GM21723 (cell line): ENCODE measurements at regions not wholly inside any gene's neighbourhood (a gene's known extent, or its start where the extent isn't known, plus 50 kb on each side); places are given as distances from the start of the nearest gene placed in this dataset.
"Not testable (repeated sequence)": the region's sequence is repeated elsewhere in the genome, so short reads cannot be mapped to it uniquely, and the experiment has no call there.

Experiments
- ATAC-seq: cut with Tn5 transposase; IDR thresholded peaks from one replicate; pipeline ENCODE4 v1.9.1; 2021; ENCODE audit warnings: mild to moderate bottlenecking, moderate library complexity; ENCODE audit not compliant: unreplicated experiment

- not testable (repeated sequence) for ATAC-seq
These were observed 51.2 kb upstream of the MB21D2 start for GRCh38 chr3:192968901-192969300.

DNA sequence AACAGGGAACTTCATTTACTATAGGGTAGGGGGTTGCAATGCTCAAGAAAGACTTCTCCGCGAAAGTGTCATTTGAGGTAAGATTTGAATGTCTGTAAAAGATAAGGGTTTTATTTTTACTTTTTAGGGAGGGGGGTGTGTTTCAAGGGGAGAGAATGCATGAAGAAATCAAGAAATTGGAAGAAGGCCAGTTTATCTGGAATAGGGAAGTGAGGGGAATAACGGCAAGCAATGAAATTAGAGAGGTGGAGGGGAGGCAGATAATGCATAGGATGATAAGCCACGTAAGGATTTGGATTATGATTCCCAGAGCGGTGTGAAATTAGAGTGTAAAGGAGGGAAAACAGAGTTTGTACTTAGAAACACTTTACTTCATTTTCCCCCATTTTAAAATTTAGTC, 63.0 kb upstream of the MB21D2 start:
- ATAC-seq, result no peak

GRCh38 chr3:192986379-192986778, 68.7 kb upstream of the MB21D2 start:
- no peak for ATAC-seq

DNA sequence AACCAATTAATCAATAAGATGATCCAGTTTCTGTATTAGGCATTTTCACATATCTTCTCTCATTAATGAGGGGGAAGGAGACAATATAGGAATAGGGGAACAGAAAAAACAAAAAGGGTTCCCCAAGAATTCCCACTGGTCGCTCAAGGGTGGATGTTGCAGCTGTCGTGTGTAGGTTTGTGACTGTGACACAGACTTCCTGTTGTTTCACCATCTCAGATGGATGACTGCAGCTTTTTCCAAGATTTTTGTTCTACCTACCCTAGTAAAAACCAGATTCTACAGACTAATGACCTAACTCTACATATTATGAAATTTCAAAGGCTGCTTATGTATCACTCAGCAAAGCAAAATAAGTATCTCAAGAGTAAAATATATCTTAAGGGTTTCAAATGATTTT, 73.7 kb upstream of the MB21D2 start:
- ATAC-seq, result no peak

- no peak for ATAC-seq
These were observed 74.7 kb upstream of the MB21D2 start for GRCh38 chr3:192992361-192992760.

DNA sequence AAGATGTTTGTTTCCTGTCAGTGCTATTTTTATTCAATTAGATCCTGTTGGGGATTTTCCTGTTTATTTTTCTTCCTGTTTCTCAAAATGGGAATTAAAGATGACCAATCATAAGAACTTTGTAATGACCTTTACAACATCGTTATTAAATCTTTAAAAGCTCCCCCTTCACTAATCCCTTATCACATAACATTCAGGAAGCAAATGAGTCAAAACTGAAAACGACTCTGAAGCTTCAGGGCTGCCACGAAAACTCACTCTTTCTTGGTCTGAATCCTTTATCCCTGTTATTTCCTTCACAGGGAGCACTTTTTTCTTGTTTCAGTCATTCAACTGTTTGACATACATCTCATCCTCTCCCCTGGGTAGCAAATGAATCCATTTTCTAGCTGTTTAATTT, 75.8 kb upstream of the MB21D2 start:
- no peak for ATAC-seq

DNA sequence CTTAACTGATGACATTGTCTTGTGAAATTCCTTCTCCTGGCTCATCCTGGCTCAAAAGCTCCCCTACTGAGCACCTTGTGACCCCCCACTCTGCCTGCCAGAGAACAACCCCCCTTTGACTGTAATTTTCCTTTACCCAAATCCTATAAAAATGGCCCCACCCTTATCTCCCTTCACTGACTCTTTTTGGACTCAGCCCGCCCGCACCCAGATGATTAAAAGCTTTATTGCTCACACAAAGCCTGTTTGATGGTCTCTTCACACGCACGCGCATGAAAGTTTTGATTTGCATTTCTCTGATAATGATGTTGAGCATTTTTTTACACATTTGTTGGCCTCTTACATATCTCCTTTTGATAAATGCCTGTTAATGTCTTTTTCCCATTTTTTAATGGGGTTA, 83.5 kb upstream of the MB21D2 start:
- ATAC-seq, result not testable (repeated sequence)

DNA sequence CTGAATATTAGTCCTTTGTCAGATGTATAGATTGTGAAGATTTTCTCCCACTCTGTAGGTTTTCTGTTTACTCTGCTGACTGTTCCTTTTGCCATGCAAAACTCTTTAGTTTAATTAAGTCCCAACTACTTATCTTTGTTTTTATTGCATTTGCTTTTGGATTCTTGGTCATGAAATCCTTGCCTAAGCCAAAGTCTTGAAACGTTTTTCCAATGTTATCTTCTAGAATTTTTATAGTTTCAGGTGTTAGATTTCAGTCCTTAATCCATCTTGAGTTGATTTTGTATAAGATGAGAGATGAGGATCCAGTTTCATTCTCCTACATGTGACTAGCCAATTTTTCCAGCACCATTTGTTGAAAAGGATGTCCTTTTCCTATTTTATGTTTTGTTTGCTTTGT, 86.0 kb upstream of the MB21D2 start:
- ATAC-seq, result not testable (repeated sequence)

DNA sequence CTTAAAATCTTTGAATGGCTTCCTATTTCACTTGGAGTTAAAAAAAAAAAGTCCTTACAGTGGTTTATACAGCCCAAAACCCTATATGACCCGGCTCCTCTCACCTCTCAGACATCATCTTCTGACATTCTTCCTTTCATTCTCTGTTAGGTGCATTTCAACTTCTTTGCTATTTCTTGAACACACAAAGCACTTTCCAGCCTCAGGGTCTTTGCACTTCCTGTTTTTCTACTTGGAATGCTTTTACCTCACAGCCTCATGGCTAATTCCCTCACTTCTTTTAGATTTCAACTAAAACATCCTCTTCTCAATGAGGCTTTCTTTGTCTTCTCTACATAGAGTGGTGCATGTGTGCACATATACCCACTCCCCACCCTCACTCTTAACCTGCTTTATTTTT, 91.0 kb upstream of the MB21D2 start:
- no peak for ATAC-seq

GRCh38 chr3:193010191-193010590, 92.5 kb upstream of the MB21D2 start:
- ATAC-seq, result no peak

- no peak for ATAC-seq
These were observed 94.3 kb upstream of the MB21D2 start for GRCh38 chr3:193011958-193012357.

GRCh38 chr3:193014902-193015301, 97.2 kb upstream of the MB21D2 start:
- ATAC-seq, result no peak

GRCh38 chr3:193016437-193016901, 98.8 kb upstream of the MB21D2 start:
- no peak for ATAC-seq

DNA sequence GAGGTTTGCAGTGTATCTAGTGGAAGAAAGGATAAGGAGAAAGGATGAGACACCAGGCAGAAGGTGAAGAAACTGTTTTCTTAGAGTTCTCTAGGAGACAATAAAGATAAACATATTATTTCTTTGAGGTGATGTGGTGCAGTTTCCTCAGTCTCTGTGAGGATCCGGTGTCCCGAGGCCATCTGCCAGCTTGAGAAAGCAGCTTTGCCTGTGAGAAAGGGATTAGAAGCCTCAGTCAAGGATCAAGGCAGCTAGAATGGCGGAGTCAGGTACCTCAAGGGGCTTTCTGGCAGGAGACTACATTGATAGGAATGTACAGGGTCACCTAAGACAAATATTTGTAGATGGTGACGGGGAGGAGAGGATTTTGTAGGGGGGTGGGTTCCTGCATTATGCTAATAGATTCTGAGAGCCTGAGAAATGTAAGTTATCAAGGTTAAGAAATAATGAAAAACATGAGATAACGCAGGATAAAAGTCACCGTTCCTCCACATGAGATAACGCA, 103.9 kb upstream of the MB21D2 start:
- no peak for ATAC-seq

GRCh38 chr3:193023218-193023617, 105.6 kb upstream of the MB21D2 start:
- ATAC-seq, result no peak

DNA sequence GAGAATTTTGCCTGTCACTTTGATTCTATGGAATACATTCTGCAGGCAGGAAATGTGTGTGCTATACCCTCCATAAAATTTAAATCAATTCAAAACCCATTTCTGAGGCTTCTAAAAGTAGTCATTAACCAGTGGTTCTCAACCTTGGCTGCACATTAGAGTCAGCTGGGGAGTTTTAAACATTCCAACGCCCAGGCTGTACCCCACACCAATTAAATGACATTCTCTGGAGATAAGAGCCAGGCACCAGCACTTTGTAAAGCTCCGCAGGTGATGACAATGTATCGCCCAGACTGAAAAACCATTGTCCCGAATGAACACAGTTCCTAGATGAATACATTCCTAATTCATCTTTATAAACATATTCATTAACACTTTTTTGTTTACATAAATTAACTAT, 110.6 kb upstream of the MB21D2 start:
- ATAC-seq, result no peak

DNA sequence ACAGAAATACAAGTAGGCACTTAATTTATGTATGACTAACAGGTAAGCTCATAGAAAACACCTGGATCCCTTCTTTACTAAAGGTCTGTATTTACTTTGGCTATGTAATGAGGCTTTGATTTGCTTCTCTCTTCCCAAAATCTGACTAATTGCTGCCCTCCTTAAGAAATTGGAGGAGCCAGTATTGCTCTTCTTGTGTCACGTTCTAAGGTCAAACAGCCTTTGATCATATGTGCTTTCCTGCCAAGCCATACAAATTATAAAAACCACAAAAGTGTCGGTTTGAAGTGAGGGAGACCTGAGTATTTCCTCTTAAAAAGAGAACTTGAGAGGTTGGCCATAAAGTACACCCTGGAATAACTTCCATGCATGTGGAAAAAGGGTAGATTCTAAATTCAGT, 112.1 kb upstream of the MB21D2 start:
- ATAC-seq, result no peak

DNA sequence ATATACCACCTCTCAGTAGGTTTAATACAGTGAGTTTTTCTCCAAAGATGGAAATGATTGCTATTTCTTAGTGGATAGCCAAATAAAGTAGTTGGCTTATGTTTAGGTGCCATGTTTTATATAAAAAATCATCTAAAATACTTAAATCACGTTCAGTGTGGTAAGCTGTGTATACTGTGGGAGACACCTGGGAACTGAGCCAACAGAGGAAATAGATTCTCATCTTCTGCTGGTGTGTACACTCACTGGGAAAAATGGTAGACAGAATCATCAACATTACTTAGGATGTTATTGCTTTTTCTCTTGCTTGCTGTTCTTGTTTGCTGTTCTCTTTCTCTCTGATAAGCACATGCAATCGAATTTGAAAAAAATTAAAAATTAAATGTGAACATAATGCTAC, 112.6 kb upstream of the MB21D2 start:
- no peak for ATAC-seq

- ATAC-seq, result no peak
These were observed 114.3 kb upstream of the MB21D2 start for GRCh38 chr3:193031911-193032310.

DNA sequence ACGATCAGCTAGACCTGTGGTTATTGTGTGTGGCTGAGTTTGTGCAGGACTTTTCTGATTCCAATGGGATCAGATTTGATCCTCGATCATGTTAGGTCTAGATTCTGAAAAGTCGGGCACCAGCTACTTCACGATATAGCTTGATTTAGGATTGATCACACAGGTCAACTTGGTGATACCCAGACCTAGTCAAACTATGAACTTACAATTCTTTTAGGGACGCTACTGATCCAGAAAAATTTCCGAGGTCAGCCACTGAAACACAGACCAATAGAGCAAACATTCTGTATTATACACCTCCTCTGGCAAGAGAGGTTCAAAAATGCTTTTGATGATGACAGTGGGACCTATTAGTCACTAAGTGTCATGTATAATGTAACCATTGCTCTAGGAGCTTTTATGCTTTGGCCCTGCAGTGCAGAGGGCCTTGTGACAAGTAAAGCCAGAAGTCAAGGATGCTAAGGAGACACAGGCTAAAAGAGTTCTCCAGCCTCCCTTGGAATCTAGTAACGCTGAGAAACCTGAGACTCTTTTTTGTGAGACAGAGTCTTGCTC, 115.6 kb upstream of the MB21D2 start:
- no peak for ATAC-seq

- ATAC-seq, result not testable (repeated sequence)
These were observed 120.2 kb upstream of the MB21D2 start for GRCh38 chr3:193037828-193038227.

DNA sequence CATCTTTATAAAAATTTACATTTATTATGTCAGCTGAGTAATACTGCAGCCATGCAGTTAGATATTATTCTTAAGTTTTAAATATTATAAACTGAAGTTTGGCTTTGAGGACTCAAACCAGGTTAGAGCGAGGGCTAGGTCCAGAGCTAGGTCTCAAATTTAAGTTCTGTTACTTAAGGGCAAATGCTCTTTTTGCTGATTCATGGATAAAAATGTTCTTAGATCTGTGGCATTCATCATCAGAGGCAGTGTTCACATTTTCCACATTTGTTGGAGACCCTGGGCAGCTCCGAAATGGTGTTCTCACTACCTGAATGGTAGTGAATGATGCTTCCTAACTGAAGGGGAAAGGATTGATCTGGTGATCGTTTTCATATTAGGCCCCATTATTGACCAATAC, 121.4 kb upstream of the MB21D2 start:
- no peak for ATAC-seq
